Sigmoid colon (tissue), 6 donors: ENCODE measurements at regions not wholly inside any gene's neighbourhood (a gene's known extent, or its start where the extent isn't known, plus 50 kb on each side); places are given as distances from the start of the nearest gene placed in this dataset.

Experiments used
- DNase-seq: peaks from one replicate; pipeline ENCODE4 v3.0.0-alpha.2; 2019
- H3K27ac ChIP-seq, 4 donors: fragments of 200-600 bp; sonication (generic); one replicate each; pipeline ENCODE4 v1.5.1; 2016 to 2019; ENCODE audit warnings: mild to moderate bottlenecking in 1 of 4
- H3K27me3 ChIP-seq, 3 donors: fragments of 200-600 bp; sonication (generic); one replicate each; pipeline ENCODE4 v1.5.1; 2019; ENCODE audit warnings: mild to moderate bottlenecking in 1 of 3
- H3K36me3 ChIP-seq, 4 donors: fragments of 200-600 bp; sonication (generic); one replicate each; pipeline ENCODE4 v1.5.1; 2016 to 2019
- H3K4me1 ChIP-seq, 4 donors: fragments of 200-600 bp; sonication (generic); one replicate each; pipeline ENCODE4 v1.5.1; 2017 to 2019
- H3K4me3 ChIP-seq, 4 donors: fragments of 200-600 bp; sonication (generic); one replicate each; pipeline ENCODE4 v1.5.1; 2017 to 2019; ENCODE audit warnings: mild to moderate bottlenecking in 2 of 4, moderate library complexity in 1 of 4
- H3K9me3 ChIP-seq, 4 donors: fragments of 200-600 bp in 3 of 4; sonication (generic) in 3 of 4; one replicate each; pipeline versions ENCODE4 v1.5.1 to v1.6.1; 2013 to 2019
- CTCF ChIP-seq, 4 experiments: fragments of 450-650 bp in 3 of 4; fragments of 200-600 bp in 1 of 4; IDR thresholded peaks; one replicate each; pipeline ENCODE4 v1.5.1; 2016 to 2019; ENCODE audit warnings: antibody characterized with exemption in 4 of 4, mild to moderate bottlenecking in 3 of 4, moderate library complexity in 2 of 4
- EP300 ChIP-seq, 4 donors: sonication (generic); formaldehyde crosslinking; IDR thresholded peaks; one replicate each; pipeline ENCODE4 v1.6.1; 2017; ENCODE audit warnings: antibody characterized with exemption in 4 of 4
- POLR2A ChIP-seq, 2 donors: fragments of 450-650 bp; IDR thresholded peaks; one replicate each; pipeline ENCODE4 v1.6.1; 2016; ENCODE audit warnings: antibody characterized with exemption in 2 of 2, mild to moderate bottlenecking in 2 of 2, moderate library complexity in 2 of 2
- POLR2AphosphoS5 ChIP-seq, 4 donors: sonication (generic); formaldehyde crosslinking; IDR thresholded peaks; one replicate each; pipeline ENCODE4 v1.6.1; 2017; ENCODE audit warnings: antibody characterized with exemption in 4 of 4
- WGBS, 2 donors: extraction: QIAGEN DNeasy Blood & Tissue Kit; methylation state at CpG; one replicate each; pipeline ENCODE4 v1.1.7; 2013; 5-methylcytosine and 5-hydroxymethylcytosine counted together
- intact Hi-C: fragments of 100-400 bp; cut with DNase I; formaldehyde crosslinking; loops from one replicate; pipeline ENCODE4 v1.15.1; 2023
- donor health status: healthy with polysubstance abuse.
- donor health status: healthy.

- Histone ChIP-seq H3K27me3 (no peaks in the 10 kb centered on the region), H3K9me3 (no peaks in the 10 kb centered on the region), H3K36me3 (no peaks in the 10 kb centered on the region), H3K27ac (no peak overlapping the region), H3K4me1 (peaks cover 0 to 4% (median 0%) of the 10 kb centered on the region in 4 donors), H3K4me3 (no peak overlapping the region)
- whole genome bisulfite sequencing, 2 donors, result 35% methylated on average over 2 of the region's 2 CpGs
- TF ChIP-seq POLR2AphosphoS5 (IDR thresholded peaks at IDR 0.05) (no peak), EP300 (IDR thresholded peaks at IDR 0.05) (no peak), POLR2A (IDR thresholded peaks at IDR 0.05) (no peak), CTCF (IDR thresholded peaks at IDR 0.05) (no peak)
- no peak for DNase-seq
- intact Hi-C loops, result no loop called here
Measured at GRCh38 chr2:22485486-22485885, 899.5 kb upstream of the KLHL29 start.

- H3K27me3 ChIP-seq, result no peaks in the 10 kb centered on the region
- TF ChIP-seq EP300 (IDR thresholded peaks at IDR 0.05), result no peak
- TF ChIP-seq POLR2AphosphoS5 (IDR thresholded peaks at IDR 0.05), result no peak
- H3K27ac ChIP-seq, result no peak overlapping the region
- peaks cover 0 to 8% (median 4%) of the 10 kb centered on the region in 4 donors for H3K4me1 ChIP-seq
- WGBS, 2 donors, result 77 to 79% methylated on average over 4 of the region's 4 CpGs
- DNase-seq, result no peak
- no peak overlapping the region for H3K4me3 ChIP-seq
- no peaks in the 10 kb centered on the region for H3K36me3 ChIP-seq
- no peaks in the 10 kb centered on the region for H3K9me3 ChIP-seq
- intact Hi-C loops, result no loop called here
Measured at GRCh38 chr2:22486343-22486742, 898.6 kb upstream of the KLHL29 start.

- H3K27me3 ChIP-seq, result no peaks in the 10 kb centered on the region
- no peak for TF ChIP-seq POLR2A (IDR thresholded peaks at IDR 0.05)
- no peak for TF ChIP-seq EP300 (IDR thresholded peaks at IDR 0.05)
- TF ChIP-seq POLR2AphosphoS5 (IDR thresholded peaks at IDR 0.05), result no peak
- TF ChIP-seq CTCF (IDR thresholded peaks at IDR 0.05), result no peak
- H3K4me1 ChIP-seq, result peaks cover 0 to 14% (median 6%) of the 10 kb centered on the region in 4 donors
- H3K4me3 ChIP-seq, result no peak overlapping the region
- H3K9me3 ChIP-seq, result no peaks in the 10 kb centered on the region
- H3K27ac ChIP-seq, result no peak overlapping the region
- intact Hi-C loops, result no loop called here
- no peaks in the 10 kb centered on the region for H3K36me3 ChIP-seq
- WGBS, 2 donors, result 80 to 82% methylated on average over 2 of the region's 2 CpGs
- DNase-seq, result no peak
Measured at GRCh38 chr2:22487036-22487435, 897.9 kb upstream of the KLHL29 start.

- no peak for TF ChIP-seq POLR2A (IDR thresholded peaks at IDR 0.05)
- TF ChIP-seq POLR2AphosphoS5 (IDR thresholded peaks at IDR 0.05), result no peak
- TF ChIP-seq CTCF (IDR thresholded peaks at IDR 0.05), result no peak
- no peak for TF ChIP-seq EP300 (IDR thresholded peaks at IDR 0.05)
- no peaks in the 10 kb centered on the region for H3K36me3 ChIP-seq
- no peak overlapping the region for H3K27ac ChIP-seq
- WGBS, 2 donors, result 77 to 85% methylated on average over 3 of the region's 3 CpGs
- DNase-seq, result no peak
- intact Hi-C loops, result no loop called here
- H3K9me3 ChIP-seq, result no peaks in the 10 kb centered on the region
- H3K27me3 ChIP-seq, result no peaks in the 10 kb centered on the region
- H3K4me3 ChIP-seq, result no peak overlapping the region
- H3K4me1 ChIP-seq, result peaks cover 0 to 14% (median 6%) of the 10 kb centered on the region in 4 donors
Measured at GRCh38 chr2:22487541-22487940, 897.4 kb upstream of the KLHL29 start.

GRCh38 chr2:22491442-22491841 lies 893.5 kb upstream of the KLHL29 start:
- Histone ChIP-seq H3K27me3 (no peaks in the 10 kb centered on the region), H3K36me3 (no peaks in the 10 kb centered on the region), H3K4me3 (no peak overlapping the region), H3K4me1 (peaks cover 0 to 34% (median 11%) of the 10 kb centered on the region in 4 donors), H3K9me3 (no peaks in the 10 kb centered on the region), H3K27ac (no peak overlapping the region)
- TF ChIP-seq POLR2A (IDR thresholded peaks at IDR 0.05), result no peak
- TF ChIP-seq CTCF (IDR thresholded peaks at IDR 0.05), result no peak
- TF ChIP-seq EP300 (IDR thresholded peaks at IDR 0.05), result no peak
- no peak for TF ChIP-seq POLR2AphosphoS5 (IDR thresholded peaks at IDR 0.05)
- intact Hi-C loops, result no loop called here
- DNase-seq, result no peak
- 79 to 86% methylated on average over 5 of the region's 5 CpGs for WGBS, 2 donors
